PC-9 (cell line): ENCODE measurements at regions not wholly inside any gene's neighbourhood (a gene's known extent, or its start where the extent isn't known, plus 50 kb on each side); places are given as distances from the start of the nearest gene placed in this dataset.

Experiments
- BruUV-seq: library from RNA; stranded (reverse); fragments of 400-500 nt; replicated peaks from 2 replicates; lab custom pipeline; 2021; lab: Mats Ljungman, UMichigan
- CTCF ChIA-PET: fragments of 300-600 bp; sonication (Branson Sonifier 250); formaldehyde crosslinking; loops from one replicate; lab custom pipeline; 2022; ENCODE audit warnings: antibody characterized with exemption; lab: Charles Lee
- POLR2A ChIA-PET: fragments of 300-600 bp; sonication (Branson Sonifier 250); formaldehyde crosslinking; loops from one replicate; lab custom pipeline; 2022; ENCODE audit warnings: antibody characterized with exemption; ENCODE audit not compliant: unreplicated experiment; lab: Charles Lee
- DNase-seq, 2 experiments: peaks; one replicate each; pipeline versions ENCODE4 v3.0.0 to v3.0.0-alpha.2; 2015 to 2022; ENCODE audit warnings: mixed read lengths in 1 of 2
- H2AFZ ChIP-seq: fragments of 200-600 bp; sonication (generic); 2 replicates; pipeline ENCODE4 v1.8.1; 2017; ENCODE audit warnings: antibody characterized with exemption
- H3F3A ChIP-seq: fragments of 200-600 bp; sonication (generic); 2 replicates; pipeline ENCODE4 v1.8.1; 2017; ENCODE audit warnings: antibody characterized with exemption, mild to moderate bottlenecking, low read depth; ENCODE audit not compliant: insufficient read depth
- H3K27ac ChIP-seq: fragments of 200-600 bp; sonication (generic); 2 replicates; pipeline ENCODE4 v1.6.1; 2016; ENCODE audit warnings: mixed run types
- H3K27me3 ChIP-seq: fragments of 200-600 bp; sonication (generic); 2 replicates; pipeline ENCODE4 v1.6.1; 2016; ENCODE audit warnings: low read depth, mixed run types; ENCODE audit not compliant: insufficient read depth
- H3K36me3 ChIP-seq: fragments of 200-600 bp; sonication (generic); 2 replicates; pipeline ENCODE4 v1.6.1; 2016; ENCODE audit warnings: low read depth, mixed run types
- H3K4me1 ChIP-seq: fragments of 200-600 bp; sonication (generic); replicated peaks from 2 replicates; pipeline ENCODE4 v1.6.1; 2016; ENCODE audit warnings: mixed run types; ENCODE audit not compliant: insufficient read depth
- H3K4me2 ChIP-seq: fragments of 200-600 bp; sonication (generic); 2 replicates; pipeline ENCODE4 v1.6.1; 2017; ENCODE audit warnings: mixed run types
- H3K4me3 ChIP-seq: fragments of 200-600 bp; sonication (generic); 2 replicates; pipeline ENCODE4 v1.6.1; 2016; ENCODE audit warnings: mixed run types
- H3K79me2 ChIP-seq: fragments of 200-600 bp; sonication (generic); 2 replicates; pipeline ENCODE4 v1.6.1; 2017; ENCODE audit warnings: low read depth, mixed run types
- H3K9me2 ChIP-seq: fragments of 200-600 bp; sonication (generic); 2 replicates; pipeline ENCODE4 v1.8.1; 2017; ENCODE audit warnings: mild to moderate bottlenecking; ENCODE audit not compliant: insufficient read depth
- H3K9me3 ChIP-seq: fragments of 200-600 bp; sonication (generic); 2 replicates; pipeline ENCODE4 v1.8.1; 2016; ENCODE audit warnings: low read depth; ENCODE audit not compliant: insufficient read depth
- H4K20me1 ChIP-seq: fragments of 200-600 bp; sonication (generic); 2 replicates; pipeline ENCODE4 v1.8.1; 2017; ENCODE audit not compliant: insufficient read depth
- CTCF ChIP-seq: fragments of 200-600 bp; sonication (generic); conservative IDR thresholded peaks from 2 replicates; pipeline ENCODE4 v1.6.1; 2017; ENCODE audit warnings: mixed run types, antibody characterized with exemption, mild to moderate bottlenecking, moderate library complexity
- EZH2 ChIP-seq: fragments of 200-600 bp; sonication (generic); IDR thresholded peaks from 2 replicates; pipeline ENCODE4 v1.8.0; 2017; ENCODE audit warnings: antibody characterized with exemption, low read depth
- intact Hi-C: fragments of 100-400 bp; cut with micrococcal nuclease; formaldehyde crosslinking; loops from one replicate; pipeline ENCODE4 v1.10.0; 2022; ENCODE audit not compliant: unreplicated experiment

DNA sequence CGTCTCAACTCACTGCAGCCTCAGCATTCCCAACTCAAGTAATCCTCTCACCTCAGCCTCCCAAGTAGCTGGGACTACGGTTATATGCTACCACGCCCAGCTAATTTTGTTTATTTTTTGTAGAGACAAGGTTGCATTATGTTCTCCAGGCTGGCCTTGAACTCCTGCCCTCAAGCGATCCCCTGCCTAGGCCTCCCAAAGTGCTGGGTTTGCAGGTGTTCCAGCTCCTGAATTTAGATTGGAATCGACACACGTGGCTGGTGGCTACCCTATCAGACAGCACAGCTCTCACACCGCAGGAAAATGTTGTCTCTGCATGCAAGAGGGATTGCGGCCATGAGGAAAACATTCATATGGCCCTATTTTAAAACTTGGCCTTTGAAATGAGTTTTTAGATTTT is 76.7 kb upstream of the GALNT2 start:
- no peak for TF ChIP-seq EZH2
- no peak for TF ChIP-seq CTCF
- POLR2A ChIA-PET: no interaction called here
- intact Hi-C loops: no loop called here
- Histone ChIP-seq H3K79me2 (no peaks in the 10 kb centered on the region), H3K36me3 (no peaks in the 10 kb centered on the region), H3K27ac (no peak overlapping the region), H4K20me1 (no peaks in the 10 kb centered on the region), H3K4me2 (no peak overlapping the region), H3K27me3 (peaks cover 24% of the 10 kb centered on the region), H3K4me3 (no peak overlapping the region), H3K9me3 (no peaks in the 10 kb centered on the region), H3K9me2 (no peaks in the 10 kb centered on the region), H2AFZ (no peak overlapping the region), H3F3A (no peaks in the 10 kb centered on the region), H3K4me1 (no peaks in the 10 kb centered on the region)
- CTCF ChIA-PET: no interaction called here
- no TSS peak for BruUV-seq
- no peak for DNase-seq

DNA sequence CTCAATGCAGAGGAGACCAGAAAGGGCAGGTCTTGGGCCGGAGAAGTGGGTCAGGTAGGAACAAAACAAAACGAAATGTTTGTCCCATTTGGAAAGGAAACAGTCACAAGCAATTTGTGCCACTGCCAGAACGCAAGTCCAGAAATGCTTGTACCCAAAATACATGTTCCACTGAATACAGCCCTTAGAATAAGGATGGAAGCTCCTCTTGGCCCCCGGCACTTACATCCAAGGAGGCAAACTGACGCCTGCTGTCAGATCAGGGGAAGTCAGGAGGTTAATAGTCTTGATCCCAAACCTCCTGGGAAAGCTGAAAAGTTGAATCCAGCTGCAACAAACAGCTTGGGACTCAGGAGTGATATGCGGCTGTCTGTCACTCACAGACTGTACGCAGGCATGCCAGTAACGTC is 75.9 kb upstream of the GALNT2 start:
- DNase-seq: no peak
- TF ChIP-seq EZH2 (no peak), CTCF (no peak)
- Histone ChIP-seq H3K4me2 (no peak overlapping the region), H3F3A (no peaks in the 10 kb centered on the region), H3K36me3 (no peaks in the 10 kb centered on the region), H3K9me3 (no peaks in the 10 kb centered on the region), H3K9me2 (no peaks in the 10 kb centered on the region), H3K27me3 (peaks cover 21% of the 10 kb centered on the region), H2AFZ (no peak overlapping the region), H3K79me2 (no peaks in the 10 kb centered on the region), H4K20me1 (no peaks in the 10 kb centered on the region), H3K4me1 (no peaks in the 10 kb centered on the region), H3K27ac (no peak overlapping the region), H3K4me3 (no peak overlapping the region)
- ChIA-PET CTCF (interaction anchor here (0.6 kb wide), 1 partner anchor 330 kb away, joined by 3 read pairs; no protein-coding TSS in a partner anchor), POLR2A (no interaction called here)
- BruUV-seq: no TSS peak
- intact Hi-C loops: no loop called here

DNA sequence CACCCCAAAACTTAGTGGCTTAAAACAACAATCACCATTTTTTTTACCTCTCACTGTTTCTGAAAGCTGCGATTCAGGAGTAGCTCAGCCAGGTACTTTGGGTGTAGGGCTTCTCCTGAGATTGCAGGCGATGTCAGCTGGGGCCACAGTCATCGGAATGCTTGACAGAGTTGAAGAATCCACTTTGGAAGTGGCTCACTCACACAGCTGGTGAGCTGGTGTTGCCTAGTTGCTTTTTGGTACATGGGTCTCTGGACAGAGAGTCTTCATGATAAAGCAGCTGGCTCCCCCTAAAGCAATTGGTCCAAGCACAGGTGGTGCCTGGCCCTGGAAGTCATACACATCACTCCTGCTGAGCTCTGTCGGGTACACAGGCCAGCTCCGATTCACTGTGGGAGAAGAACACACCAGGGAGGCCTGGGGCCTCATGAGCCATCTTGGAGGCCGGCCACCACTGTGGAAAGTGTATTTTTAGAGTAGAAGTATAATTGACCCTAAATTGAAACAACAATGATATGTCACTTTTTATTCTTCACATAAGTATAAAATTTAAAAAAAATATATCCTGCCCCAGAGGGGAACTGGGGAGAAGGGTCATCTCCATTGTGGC is 75.2 kb upstream of the GALNT2 start:
- POLR2A ChIA-PET: no interaction called here
- H3K27ac ChIP-seq: no peak overlapping the region
- no peaks in the 10 kb centered on the region for H3K36me3 ChIP-seq
- no peak for DNase-seq
- TF ChIP-seq CTCF (no peak), EZH2 (no peak)
- CTCF ChIA-PET: no interaction called here
- H3K9me2 ChIP-seq: no peaks in the 10 kb centered on the region
- no TSS peak for BruUV-seq
- H2AFZ ChIP-seq: no peak overlapping the region
- H3K9me3 ChIP-seq: no peaks in the 10 kb centered on the region
- intact Hi-C loops: no loop called here
- no peaks in the 10 kb centered on the region for H3K79me2 ChIP-seq
- H3K4me3 ChIP-seq: no peak overlapping the region
- H3K27me3 ChIP-seq: peaks cover 20% of the 10 kb centered on the region
- no peak overlapping the region for H3K4me2 ChIP-seq
- no peaks in the 10 kb centered on the region for H4K20me1 ChIP-seq
- no peaks in the 10 kb centered on the region for H3F3A ChIP-seq
- no peaks in the 10 kb centered on the region for H3K4me1 ChIP-seq
